IPS-NIHi11 (cell line): ENCODE measurements at regions not wholly inside any gene's neighbourhood (a gene's known extent, or its start where the extent isn't known, plus 50 kb on each side); places are given as distances from the start of the nearest gene placed in this dataset.

Source experiments
- DNase-seq: peaks from one replicate; pipeline ENCODE4 v3.0.0; 2012; ENCODE audit warnings: mixed read lengths, low spot score

DNA sequence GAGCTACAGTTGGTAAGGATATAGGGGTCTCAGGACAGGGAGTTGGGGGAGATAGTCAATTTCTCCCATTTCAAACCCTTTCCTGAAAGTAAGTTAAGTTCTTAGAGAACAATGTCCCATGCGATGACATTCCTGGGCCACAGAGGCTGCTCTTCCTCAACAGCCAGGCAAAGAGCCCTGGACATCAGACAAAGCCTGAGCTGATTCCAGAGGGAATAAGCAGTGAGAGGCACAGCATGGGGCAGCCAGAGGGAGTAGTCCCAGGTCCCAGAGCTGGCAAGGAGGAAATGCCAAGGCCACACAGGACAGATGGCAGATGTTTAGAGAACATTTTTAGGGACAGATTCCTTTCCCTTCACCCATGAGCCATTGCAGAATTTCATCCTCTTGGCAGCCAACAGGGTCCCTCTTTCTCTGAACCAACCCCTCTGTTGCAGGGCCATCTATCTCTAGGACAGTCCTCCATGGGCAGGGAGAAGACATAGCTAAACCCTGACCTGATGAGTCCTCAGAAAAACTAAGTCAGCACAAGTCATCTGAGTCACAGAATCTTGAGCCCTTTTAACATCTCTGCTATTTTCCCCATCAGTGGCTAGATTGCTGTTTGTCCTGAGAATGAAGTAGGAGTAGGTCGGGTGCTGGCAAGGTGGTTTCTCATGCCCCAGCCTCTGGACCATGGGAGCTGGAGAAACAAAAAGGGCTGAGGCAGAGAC lies 60.3 kb upstream of the CALM2 start:
- no peak for DNase-seq

DNA sequence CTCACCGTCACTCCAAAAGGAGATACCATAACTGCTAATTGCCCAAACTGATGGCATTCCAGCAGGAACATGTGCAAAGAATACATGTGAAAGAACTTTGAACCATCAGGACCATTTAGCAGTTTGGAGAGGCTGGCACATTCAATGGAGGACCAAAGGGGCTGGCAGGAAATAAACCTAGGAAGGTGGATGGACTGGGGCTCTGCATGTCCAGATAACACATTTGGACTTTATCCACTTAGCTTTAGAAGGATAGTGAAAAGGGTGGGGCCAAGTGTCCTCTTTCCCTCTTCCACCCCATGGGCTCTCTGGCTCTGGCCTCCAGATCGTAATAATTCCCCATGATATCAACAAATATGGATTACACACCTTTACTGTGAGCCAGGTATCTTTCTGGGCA lies 58.8 kb upstream of the CALM2 start:
- no peak for DNase-seq

GRCh38 chr2:47234456-47234855 lies 58.1 kb upstream of the CALM2 start:
- no peak for DNase-seq

DNA sequence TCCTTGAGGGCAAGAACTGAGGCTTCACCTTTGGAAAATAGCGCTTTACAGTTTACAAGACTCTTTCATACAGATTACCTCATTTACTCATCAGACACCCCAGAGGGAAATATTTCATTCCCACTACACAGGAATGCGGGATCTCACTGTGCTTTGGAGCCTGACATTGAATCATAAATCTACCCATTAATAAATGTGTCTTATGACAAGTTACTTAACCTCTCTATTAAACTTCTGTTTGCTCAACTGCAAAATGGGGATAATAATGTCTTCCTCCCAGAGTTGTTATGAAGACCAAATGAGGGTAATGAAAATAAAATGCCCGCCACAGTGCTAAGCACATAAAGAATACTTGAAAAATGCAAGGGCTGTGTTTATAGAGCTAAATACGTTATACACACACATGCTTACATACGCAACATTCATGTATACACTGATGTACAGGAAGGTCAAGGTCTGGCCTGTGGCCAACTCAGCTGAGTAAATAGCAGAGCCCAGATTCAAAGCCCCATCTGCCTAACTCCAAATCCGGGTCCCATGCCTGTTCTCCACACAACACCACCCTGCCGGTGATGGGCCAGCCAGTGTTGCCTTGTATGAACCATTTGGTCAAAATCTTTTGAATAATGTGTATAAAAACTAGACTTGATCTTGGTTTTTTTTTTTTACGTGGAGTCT lies 56.6 kb upstream of the CALM2 start:
- DNase-seq = no peak

- no peak for DNase-seq
These were observed 54.1 kb upstream of the CALM2 start for GRCh38 chr2:47230418-47230817.

DNA sequence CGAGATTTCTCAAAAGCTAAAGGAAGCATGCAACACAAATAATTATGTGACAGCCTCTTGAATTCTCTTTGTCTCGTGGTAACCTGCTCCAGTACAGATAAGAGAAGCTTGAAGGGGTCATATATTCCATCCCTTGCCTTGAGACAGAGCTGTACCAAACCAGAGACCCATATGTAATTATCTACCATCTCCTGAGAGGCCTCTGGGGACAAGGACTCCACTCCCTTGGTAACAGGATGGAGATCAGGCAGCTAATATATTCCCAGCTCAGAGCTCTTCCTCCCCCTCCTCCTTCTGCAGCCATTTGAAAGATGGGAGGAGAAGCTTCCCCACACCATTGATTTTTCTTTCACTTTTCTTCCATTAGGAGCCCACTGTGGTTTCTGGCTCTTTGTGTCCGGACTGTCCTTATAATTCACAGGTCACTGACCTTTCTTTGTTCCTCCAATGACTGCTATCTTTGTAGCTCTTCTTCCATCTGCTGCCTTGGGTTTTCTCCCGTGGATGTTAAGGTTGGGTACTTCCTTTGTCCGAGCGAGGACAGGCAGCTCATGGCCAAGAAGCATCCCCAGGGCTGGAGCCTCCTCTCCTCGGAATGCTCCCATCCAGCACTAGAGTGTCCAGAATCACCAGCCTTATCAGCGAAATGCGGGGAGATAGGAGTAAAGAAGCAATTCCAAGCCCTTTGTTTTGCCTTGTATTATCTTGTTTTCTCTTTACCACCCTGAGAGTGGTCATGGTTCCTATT lies 51.4 kb upstream of the CALM2 start:
- no peak for DNase-seq

DNA sequence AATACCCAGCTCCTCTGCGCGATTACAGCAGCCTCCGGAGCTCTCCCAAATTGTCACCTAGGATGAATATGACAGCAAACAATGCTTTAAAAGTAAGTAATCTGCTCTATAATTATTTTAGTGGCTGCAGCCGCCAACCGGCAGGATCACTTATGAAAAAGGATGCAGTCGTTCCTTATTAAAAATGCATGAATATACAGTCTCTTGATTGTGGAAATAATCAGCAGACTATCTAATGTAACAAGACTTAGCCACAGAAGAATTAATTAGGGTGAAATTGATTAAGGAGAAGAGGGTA lies 50.6 kb upstream of the CALM2 start:
- no peak for DNase-seq

DNA sequence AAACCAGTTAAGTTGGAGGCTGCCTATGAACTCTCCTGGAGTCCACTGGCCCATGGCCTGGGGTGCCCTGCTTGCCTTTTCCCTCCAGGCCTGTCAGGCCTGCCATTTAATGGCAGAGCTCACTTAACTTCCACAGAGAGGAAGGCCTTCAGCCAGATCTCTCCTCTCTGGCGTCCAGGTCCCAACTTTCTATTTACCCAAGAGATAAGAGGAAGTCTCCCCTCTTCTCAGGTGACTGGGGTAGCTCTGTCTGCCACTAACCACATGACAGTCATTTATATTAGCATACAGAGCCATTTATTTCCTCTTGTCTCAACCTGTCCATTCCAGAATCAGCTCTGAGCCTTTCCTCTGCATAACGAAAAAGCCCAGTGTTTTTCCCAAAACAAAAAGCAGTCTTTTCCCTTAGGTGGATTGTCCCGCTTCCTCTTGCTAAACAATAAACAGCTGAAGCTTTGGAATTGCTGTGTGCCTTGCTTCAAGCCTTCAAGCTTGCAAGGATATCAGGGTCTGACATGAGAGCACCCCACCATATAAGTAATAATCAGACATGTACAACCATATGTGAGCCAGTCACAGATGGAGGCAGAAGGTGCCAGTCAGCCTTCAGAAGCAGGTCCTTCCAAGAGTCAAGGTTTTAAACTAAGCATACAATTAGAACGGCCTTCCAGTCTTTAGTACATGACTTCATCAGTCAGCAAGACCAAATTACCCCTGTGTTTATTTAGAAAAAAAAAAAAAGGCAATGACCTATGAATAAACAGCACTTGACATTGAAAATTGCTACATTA lies 50.0 kb upstream of the CALM2 start:
- no peak for DNase-seq
